H1 (cell line): ENCODE measurements at regions not wholly inside any gene's neighbourhood (a gene's known extent, or its start where the extent isn't known, plus 50 kb on each side); places are given as distances from the start of the nearest gene placed in this dataset.

Experiments used
- CBX5 ChIP-seq: fragments of 300-800, 300-1000 bp; sonication (generic); IDR thresholded peaks from 2 replicates; pipeline ENCODE4 v1.7.1; 2016; ENCODE audit warnings: antibody characterized with exemption, low read length, low read depth
- CHD7 ChIP-seq: fragments of 300-600 bp; sonication (generic); IDR thresholded peaks from 2 replicates; pipeline ENCODE4 v1.7.1; 2012; ENCODE audit warnings: low read length, moderate library complexity, mild to moderate bottlenecking, inconsistent platforms; ENCODE audit not compliant: insufficient replicate concordance
- KDM1A ChIP-seq: fragments of 200-600, 300-600 bp; sonication (generic); IDR thresholded peaks from 2 replicates; pipeline ENCODE4 v1.7.1; 2016; ENCODE audit warnings: mild to moderate bottlenecking, low read length, borderline replicate concordance
- RAD21 ChIP-seq, 2 experiments: IDR thresholded peaks in 1 of 2; conservative IDR thresholded peaks in 1 of 2; 2 replicates each; pipeline ENCODE4 v1.6.1; 2011; ENCODE audit warnings: low read depth in 2 of 2, low read length in 2 of 2, improper control_type of control experiment in 1 of 2, inconsistent platforms in 1 of 2, mild to moderate bottlenecking in 1 of 2, moderate library complexity in 1 of 2
- SUZ12 ChIP-seq: fragments of 200-600 bp; sonication (generic); IDR thresholded peaks from 2 replicates; pipeline ENCODE4 v1.6.1; 2012; ENCODE audit warnings: mild to moderate bottlenecking, inconsistent platforms, low read length, moderate library complexity, mixed read lengths

- TF ChIP-seq CHD7 (no peak), SUZ12 (no peak), KDM1A (no peak), CBX5 (no peak), RAD21 (IDR thresholded peaks at IDR 0.05 in 1 of 2, conservative IDR thresholded peaks at IDR 0.05 in 1 of 2; ENCODE audit: low read depth in 2 of 2, low read length in 2 of 2) (no peak)
Measured at GRCh38 chr13:61531383-61532065, 115.9 kb upstream of the PCDH20 start (continued).
